HepG2 (cell line): ENCODE measurements at regions not wholly inside any gene's neighbourhood (a gene's known extent, or its start where the extent isn't known, plus 50 kb on each side); places are given as distances from the start of the nearest gene placed in this dataset.

Source experiments
- CREB1 ChIP-seq, 2 experiments: fragments of 450-650 bp in 1 of 2; IDR thresholded peaks; 2 replicates each; pipeline ENCODE4 v1.6.1; 2016 to 2017; ENCODE audit warnings: control low read depth in 1 of 2, mild to moderate bottlenecking in 1 of 2, missing compliant biosample characterization in 1 of 2, missing genetic modification characterization in 1 of 2
- ELF4 ChIP-seq: sonication (generic); formaldehyde crosslinking; IDR thresholded peaks from 2 replicates; pipeline ENCODE4 v1.5.0; 2020; ENCODE audit warnings: missing genetic modification reagents, mild to moderate bottlenecking, moderate library complexity, borderline replicate concordance
- GTF2F1 ChIP-seq: fragments of 150-350 bp; IDR thresholded peaks from 2 replicates; pipeline ENCODE4 v1.6.1; 2014; ENCODE audit warnings: low read length
- HOXA5 ChIP-seq: sonication (generic); formaldehyde crosslinking; IDR thresholded peaks from 2 replicates; pipeline ENCODE4 v1.4.0; 2020; ENCODE audit warnings: missing genetic modification reagents
- IKZF4 ChIP-seq: sonication (generic); formaldehyde crosslinking; IDR thresholded peaks from 2 replicates; pipeline ENCODE4 v1.5.1; 2020; ENCODE audit warnings: borderline replicate concordance, mild to moderate bottlenecking, low read depth, missing genetic modification reagents; ENCODE audit errors: not compliant biosample characterization
- ZNF143 ChIP-seq: sonication (generic); formaldehyde crosslinking; IDR thresholded peaks from 2 replicates; pipeline ENCODE4 v1.4.0; 2020; ENCODE audit warnings: missing genetic modification reagents
- ZNF343 ChIP-seq: sonication (generic); formaldehyde crosslinking; IDR thresholded peaks from 2 replicates; pipeline ENCODE4 v1.4.0; 2020; ENCODE audit warnings: mild to moderate bottlenecking, missing genetic modification reagents
- ZNF580 ChIP-seq: IDR thresholded peaks from 2 replicates; pipeline ENCODE4 v1.6.1; 2016; ENCODE audit warnings: low read depth, borderline replicate concordance
- ZNF678 ChIP-seq: sonication (generic); formaldehyde crosslinking; IDR thresholded peaks from 2 replicates; pipeline ENCODE4 v1.4.0; 2020; ENCODE audit warnings: mild to moderate bottlenecking, missing genetic modification reagents
- TF ChIP-seq, protein P1 (sequence below): sonication (generic); formaldehyde crosslinking; IDR thresholded peaks from 2 replicates; pipeline ENCODE4 v1.5.0; 2020; ENCODE audit warnings: mild to moderate bottlenecking, missing genetic modification reagents, moderate library complexity

DNA sequence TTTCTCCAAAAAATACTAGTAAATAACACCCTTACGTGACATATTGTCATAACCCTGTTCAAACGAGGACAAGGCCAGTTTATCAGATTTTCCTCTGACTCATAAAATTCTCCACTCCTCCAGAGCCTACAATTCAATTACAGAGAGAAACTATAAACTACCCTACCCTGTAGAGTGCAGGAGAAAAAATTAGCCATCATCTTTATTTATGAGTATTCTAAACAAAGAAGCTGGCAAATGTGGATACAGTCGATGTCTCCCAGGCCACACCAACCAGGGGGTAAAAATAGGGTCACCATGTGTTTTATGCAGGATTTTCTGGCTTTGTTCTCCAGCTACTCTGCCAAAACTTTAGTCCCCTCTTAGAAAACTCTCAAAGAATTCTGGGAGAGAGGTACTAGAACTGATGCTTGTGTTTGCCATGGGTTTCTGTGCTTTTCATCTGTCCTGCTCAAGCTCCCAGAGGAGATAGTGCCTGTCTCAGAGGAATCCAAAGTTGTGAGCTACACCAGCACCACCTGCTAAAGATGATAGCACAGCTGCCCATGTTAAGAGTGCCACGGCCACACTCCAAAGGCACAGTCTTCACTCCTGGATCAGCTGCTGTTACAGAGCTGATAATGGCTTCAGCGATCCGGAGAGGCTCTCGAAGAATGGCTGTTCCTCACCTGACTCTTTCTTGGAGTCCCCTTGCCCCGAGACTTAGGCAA is 150.2 kb downstream of the IMPG2 start:
- no peak for TF ChIP-seq ZNF343
- no peak for TF ChIP-seq ZNF678 (CRISPR knock-in tag)
- no peak for TF ChIP-seq HOXA5 (CRISPR knock-in tag)
- no peak for TF ChIP-seq ZNF580
- no peak for TF ChIP-seq CREB1 (IDR thresholded peaks at IDR 0.05)
- no peak for TF ChIP-seq CREB1 (CRISPR knock-in tag; IDR thresholded peaks at IDR 0.05)
- TF ChIP-seq, protein P1, sequence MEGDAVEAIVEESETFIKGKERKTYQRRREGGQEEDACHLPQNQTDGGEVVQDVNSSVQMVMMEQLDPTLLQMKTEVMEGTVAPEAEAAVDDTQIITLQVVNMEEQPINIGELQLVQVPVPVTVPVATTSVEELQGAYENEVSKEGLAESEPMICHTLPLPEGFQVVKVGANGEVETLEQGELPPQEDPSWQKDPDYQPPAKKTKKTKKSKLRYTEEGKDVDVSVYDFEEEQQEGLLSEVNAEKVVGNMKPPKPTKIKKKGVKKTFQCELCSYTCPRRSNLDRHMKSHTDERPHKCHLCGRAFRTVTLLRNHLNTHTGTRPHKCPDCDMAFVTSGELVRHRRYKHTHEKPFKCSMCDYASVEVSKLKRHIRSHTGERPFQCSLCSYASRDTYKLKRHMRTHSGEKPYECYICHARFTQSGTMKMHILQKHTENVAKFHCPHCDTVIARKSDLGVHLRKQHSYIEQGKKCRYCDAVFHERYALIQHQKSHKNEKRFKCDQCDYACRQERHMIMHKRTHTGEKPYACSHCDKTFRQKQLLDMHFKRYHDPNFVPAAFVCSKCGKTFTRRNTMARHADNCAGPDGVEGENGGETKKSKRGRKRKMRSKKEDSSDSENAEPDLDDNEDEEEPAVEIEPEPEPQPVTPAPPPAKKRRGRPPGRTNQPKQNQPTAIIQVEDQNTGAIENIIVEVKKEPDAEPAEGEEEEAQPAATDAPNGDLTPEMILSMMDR (CRISPR knock-in tag): no peak
- TF ChIP-seq ZNF143: no peak
- TF ChIP-seq ELF4 (CRISPR knock-in tag): no peak
- TF ChIP-seq GTF2F1: no peak
- no peak for TF ChIP-seq IKZF4
